RWPE1 (cell line): ENCODE measurements at regions not wholly inside any gene's neighbourhood (a gene's known extent, or its start where the extent isn't known, plus 50 kb on each side); places are given as distances from the start of the nearest gene placed in this dataset.
"Not testable (repeated sequence)": the region's sequence is repeated elsewhere in the genome, so short reads cannot be mapped to it uniquely, and the experiment has no call there.

Experiments used
- CTCF ChIA-PET: fragments of 350-600 bp; sonication (Branson Sonifier 250); formaldehyde crosslinking; extraction: SDS; loops from one replicate; lab custom pipeline; 2021; lab: Yijun Ruan, JAX
- POLR2A ChIA-PET: fragments of 400-600 bp; formaldehyde crosslinking; extraction: SDS; loops from one replicate; lab custom pipeline; 2020; ENCODE audit warnings: antibody characterized with exemption; ENCODE audit not compliant: low non-redundant PET; lab: Yijun Ruan, JAX
- DNase-seq: peaks from one replicate; pipeline ENCODE4 v3.0.0; 2012; ENCODE audit warnings: low spot score
- H3K27ac ChIP-seq: fragments of 450-650 bp; 2 replicates; pipeline ENCODE4 v1.5.1; 2017
- TF ChIP-seq, protein P1 (sequence below): fragments of 450-650 bp; conservative IDR thresholded peaks from 2 replicates; pipeline ENCODE4 v1.5.1; 2017; ENCODE audit warnings: low read depth, mild to moderate bottlenecking

DNA sequence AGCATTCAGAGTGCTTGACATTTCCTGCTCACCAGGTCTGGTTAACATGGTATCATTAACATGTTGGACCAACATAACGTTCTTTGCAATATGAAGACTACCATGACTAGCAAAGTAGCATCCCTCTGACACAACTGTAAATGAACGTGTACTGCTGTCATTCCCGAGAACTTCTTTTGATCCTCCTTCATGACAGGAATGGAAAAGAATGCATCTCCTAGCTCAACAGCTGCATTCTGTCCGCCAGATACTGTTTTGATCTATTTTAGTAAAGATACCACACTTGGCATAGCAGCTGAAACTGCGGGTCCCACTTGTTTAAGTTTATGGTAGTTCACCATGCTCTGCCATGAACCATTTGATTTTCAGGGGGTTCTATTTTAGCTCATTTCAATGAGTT is 144.2 kb upstream of the PARD3B start:
- DNase-seq, result no peak
- CTCF ChIA-PET, result interaction anchor here (0.6 kb wide), 1 partner anchor 448 kb away, joined by 4 read pairs; no protein-coding TSS in a partner anchor
- POLR2A ChIA-PET, result no interaction called here
- H3K27ac ChIP-seq, result no peak overlapping the region
- TF ChIP-seq, protein P1, sequence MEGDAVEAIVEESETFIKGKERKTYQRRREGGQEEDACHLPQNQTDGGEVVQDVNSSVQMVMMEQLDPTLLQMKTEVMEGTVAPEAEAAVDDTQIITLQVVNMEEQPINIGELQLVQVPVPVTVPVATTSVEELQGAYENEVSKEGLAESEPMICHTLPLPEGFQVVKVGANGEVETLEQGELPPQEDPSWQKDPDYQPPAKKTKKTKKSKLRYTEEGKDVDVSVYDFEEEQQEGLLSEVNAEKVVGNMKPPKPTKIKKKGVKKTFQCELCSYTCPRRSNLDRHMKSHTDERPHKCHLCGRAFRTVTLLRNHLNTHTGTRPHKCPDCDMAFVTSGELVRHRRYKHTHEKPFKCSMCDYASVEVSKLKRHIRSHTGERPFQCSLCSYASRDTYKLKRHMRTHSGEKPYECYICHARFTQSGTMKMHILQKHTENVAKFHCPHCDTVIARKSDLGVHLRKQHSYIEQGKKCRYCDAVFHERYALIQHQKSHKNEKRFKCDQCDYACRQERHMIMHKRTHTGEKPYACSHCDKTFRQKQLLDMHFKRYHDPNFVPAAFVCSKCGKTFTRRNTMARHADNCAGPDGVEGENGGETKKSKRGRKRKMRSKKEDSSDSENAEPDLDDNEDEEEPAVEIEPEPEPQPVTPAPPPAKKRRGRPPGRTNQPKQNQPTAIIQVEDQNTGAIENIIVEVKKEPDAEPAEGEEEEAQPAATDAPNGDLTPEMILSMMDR, result no peak

DNA sequence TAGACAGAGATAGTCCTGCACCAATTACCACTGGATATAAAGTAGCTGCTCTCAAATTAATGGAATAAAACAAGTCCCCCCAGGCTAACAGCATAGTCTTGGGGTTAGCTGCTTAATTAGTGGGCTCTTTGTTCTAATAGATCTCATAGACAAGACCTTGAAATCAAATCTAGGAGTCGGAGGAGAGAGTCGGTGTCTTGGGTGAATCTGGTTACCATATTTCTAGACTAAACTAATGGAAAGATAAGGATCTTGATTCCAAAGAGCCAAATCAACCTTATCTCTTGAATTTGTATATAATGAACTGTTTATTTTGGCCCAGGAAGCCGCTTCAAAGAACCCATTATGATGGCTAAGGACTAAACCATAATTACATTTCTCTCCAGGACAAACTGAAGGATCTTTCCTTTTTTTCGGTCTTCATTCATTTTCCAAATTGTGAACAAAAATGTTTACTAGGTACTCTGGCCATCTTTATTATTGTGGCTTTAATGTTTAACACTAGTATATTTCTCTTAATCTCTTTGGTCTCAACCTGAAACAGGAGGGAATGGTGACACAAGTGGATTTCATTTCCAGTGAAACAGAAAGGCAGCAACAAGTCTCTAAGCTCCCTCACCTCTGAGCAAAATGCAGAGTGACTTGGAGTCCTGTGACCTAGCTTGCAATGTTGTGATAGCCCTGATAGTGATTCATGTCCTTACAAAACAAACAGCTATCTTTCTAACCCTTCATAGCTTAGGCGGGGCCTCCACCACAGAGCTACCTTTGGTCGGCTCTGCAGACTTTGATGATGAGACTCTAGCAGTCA is 137.9 kb upstream of the PARD3B start:
- no peak overlapping the region for H3K27ac ChIP-seq
- no peak for DNase-seq
- ChIA-PET CTCF (no interaction called here), POLR2A (no interaction called here)
- TF ChIP-seq, protein P1, result no peak

DNA sequence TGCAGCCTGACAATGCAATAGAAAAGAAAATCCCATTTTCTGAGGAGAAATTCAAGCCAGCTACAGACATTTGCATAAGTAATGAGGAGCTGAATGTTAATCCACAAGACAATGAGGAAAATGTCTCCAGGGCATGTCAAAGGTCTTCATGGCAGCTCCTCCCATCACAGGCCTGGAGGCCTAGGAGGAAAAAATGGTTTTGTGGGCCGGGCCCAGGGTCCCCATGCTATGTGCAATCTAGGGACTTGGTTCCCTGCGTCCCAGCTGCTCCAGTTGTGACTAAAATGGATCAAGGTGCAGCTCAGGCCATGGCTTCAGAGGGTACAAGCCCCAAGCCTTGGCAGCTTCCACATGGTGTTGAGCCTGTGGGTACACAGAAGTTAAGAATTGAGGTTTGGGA is 132.5 kb upstream of the PARD3B start:
- DNase-seq, H3K27ac ChIP-seq, CTCF ChIA-PET, POLR2A ChIA-PET: not testable (repeated sequence)

DNA sequence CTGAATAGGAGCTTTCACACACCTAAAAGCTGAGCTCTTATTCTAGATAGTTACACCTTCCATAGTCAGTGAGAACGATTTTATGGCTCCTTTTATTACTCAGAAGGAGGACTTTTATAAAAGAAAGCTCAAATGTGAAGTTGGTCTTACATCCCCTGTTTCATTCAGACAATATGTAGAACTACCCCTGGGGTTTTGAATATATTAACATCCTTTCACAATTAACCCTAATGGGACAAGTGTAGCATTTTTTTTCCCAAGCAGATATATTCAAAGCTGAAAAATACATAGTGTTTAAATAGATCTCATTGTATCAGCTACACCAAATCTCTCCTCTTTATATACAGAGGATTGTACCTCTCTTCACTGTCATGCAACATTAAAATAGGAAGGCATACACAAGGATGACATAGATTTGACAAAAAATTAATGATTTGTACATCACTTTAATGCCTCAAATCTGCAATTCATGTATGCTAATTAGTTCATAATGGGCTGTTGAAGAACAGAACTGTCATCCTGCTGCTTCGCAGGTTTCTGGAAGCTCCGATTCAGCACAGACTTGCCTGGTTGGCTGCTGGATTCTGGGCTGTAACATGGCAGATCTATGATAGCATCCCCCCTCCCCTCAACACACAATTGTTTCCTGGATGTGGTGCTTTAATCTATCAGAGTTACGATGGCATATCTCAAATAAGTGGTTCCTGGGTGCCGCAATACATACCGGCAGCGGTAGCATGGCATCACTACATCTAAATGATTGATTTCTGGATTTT is 129.7 kb upstream of the PARD3B start:
- TF ChIP-seq, protein P1, result no peak
- ChIA-PET POLR2A (no interaction called here), CTCF (interaction anchor here (0.5 kb wide), 1 partner anchor 324 kb away, joined by 3 read pairs; no protein-coding TSS in a partner anchor)
- no peak overlapping the region for H3K27ac ChIP-seq
- no peak for DNase-seq

DNA sequence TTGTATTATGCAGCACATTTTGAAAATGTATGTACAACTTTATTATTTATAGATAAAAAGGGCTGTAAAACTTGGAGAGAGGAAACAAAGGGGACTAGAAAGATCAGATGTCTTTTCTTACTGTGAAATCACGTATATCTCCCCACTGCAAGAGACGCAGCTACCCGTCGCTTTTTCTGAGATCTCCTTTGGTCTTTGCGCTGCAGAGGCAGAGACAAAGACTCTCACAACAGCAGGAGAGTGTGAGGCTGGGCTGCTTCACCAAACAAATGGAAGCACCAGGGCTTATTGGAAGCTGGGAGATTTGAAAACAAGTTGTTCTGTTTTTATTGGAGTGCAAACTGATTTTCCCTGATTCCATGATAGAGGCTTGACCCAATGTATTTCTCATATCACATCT is 129.0 kb upstream of the PARD3B start:
- ChIA-PET POLR2A (no interaction called here), CTCF (no interaction called here)
- no peak for DNase-seq

DNA sequence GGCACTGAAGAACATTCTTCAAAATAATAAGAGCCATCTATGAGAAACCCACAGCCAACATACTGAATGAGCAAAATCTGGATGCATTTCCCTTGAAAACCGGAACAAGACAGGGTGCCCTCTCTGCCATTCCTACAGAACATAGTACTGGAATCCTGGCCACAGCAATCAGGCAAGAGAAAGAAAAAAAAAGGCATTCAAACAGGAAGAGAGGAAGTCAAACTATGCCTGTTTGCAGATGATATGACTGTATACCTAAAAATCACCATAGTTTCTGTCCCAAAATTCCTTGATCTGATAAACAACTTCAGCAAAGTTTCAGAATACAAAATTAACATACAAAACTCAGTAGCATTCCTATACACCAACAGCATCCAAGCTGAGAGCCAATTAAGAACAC is 119.5 kb upstream of the PARD3B start:
- TF ChIP-seq, protein P1, result no peak
- POLR2A ChIA-PET, result no interaction called here
- CTCF ChIA-PET, result no interaction called here
- DNase-seq, result no peak
- no peak overlapping the region for H3K27ac ChIP-seq

More for the DNA sequence above, 129.0 kb upstream of the PARD3B start:
- no peak overlapping the region for H3K27ac ChIP-seq
- TF ChIP-seq, protein P1, result no peak
